Lower lobe of right lung (tissue), 2 donors: ENCODE measurements at regions not wholly inside any gene's neighbourhood (a gene's known extent, or its start where the extent isn't known, plus 50 kb on each side); places are given as distances from the start of the nearest gene placed in this dataset.

ENCODE experiments used
- ATAC-seq, 2 donors: fragments of 200-7000 bp; cut with Tn5 transposase; one replicate each; pipeline ENCODE4 v1.9.1; 2020 to 2022; ENCODE audit warnings: mild to moderate bottlenecking in 2 of 2, moderate library complexity in 2 of 2
- DNase-seq: peaks from one replicate; pipeline ENCODE4 v3.0.0-alpha.2; 2020
- H3K27ac ChIP-seq: fragments of 200-600 bp; one replicate; pipeline ENCODE4 v1.8.0; 2022
- H3K27me3 ChIP-seq: fragments of 200-600 bp; one replicate; pipeline ENCODE4 v1.8.0; 2022; ENCODE audit warnings: low read depth
- H3K36me3 ChIP-seq: fragments of 200-600 bp; one replicate; pipeline ENCODE4 v1.8.0; 2022; ENCODE audit warnings: mild to moderate bottlenecking
- H3K4me1 ChIP-seq: fragments of 200-600 bp; one replicate; pipeline ENCODE4 v1.8.0; 2022
- H3K4me3 ChIP-seq: fragments of 200-600 bp; one replicate; pipeline ENCODE4 v1.8.0; 2022; ENCODE audit warnings: mild to moderate bottlenecking
- H3K9me3 ChIP-seq: fragments of 200-600 bp; one replicate; pipeline ENCODE4 v1.8.0; 2022
- intact Hi-C: fragments of 100-400 bp; cut with DNase I; formaldehyde crosslinking; loops from one replicate; pipeline ENCODE4 v1.11.0; 2022
- TF ChIP-seq, protein P1 (sequence below): fragments of 200-600 bp; IDR thresholded peaks from one replicate; pipeline ENCODE4 v1.8.0; 2022; ENCODE audit warnings: antibody characterized with exemption, mild to moderate bottlenecking
- donor health status: DM: no; HTN: yes; CAD: no; lungs with severe emphysema.

DNA sequence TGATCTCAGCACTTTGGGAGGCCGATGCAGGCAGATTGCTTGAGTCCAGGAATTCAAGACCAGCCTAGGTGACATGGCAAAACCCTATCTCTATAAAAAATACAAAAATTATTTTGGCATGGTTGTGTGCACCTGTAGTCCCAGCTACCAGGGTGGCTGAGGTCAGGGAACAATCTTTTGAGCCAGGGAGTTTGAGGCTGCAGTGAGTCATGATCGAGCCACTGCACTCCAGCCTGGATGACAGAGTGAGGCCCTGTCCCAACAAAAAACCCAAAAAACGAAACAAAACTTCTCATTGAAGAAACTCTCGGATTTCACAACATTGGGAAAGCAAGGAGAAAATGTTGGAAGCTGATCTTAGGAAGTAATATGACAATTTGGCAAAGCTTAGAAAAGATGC, 317.3 kb upstream of the MGAT5 start:
- TF ChIP-seq, protein P1, sequence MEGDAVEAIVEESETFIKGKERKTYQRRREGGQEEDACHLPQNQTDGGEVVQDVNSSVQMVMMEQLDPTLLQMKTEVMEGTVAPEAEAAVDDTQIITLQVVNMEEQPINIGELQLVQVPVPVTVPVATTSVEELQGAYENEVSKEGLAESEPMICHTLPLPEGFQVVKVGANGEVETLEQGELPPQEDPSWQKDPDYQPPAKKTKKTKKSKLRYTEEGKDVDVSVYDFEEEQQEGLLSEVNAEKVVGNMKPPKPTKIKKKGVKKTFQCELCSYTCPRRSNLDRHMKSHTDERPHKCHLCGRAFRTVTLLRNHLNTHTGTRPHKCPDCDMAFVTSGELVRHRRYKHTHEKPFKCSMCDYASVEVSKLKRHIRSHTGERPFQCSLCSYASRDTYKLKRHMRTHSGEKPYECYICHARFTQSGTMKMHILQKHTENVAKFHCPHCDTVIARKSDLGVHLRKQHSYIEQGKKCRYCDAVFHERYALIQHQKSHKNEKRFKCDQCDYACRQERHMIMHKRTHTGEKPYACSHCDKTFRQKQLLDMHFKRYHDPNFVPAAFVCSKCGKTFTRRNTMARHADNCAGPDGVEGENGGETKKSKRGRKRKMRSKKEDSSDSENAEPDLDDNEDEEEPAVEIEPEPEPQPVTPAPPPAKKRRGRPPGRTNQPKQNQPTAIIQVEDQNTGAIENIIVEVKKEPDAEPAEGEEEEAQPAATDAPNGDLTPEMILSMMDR = no peak
- Histone ChIP-seq H3K36me3 (no peaks in the 10 kb centered on the region), H3K9me3 (no peaks in the 10 kb centered on the region), H3K4me1 (no peaks in the 10 kb centered on the region), H3K27me3 (no peaks in the 10 kb centered on the region), H3K4me3 (no peak overlapping the region), H3K27ac (no peak overlapping the region)
- intact Hi-C loops = no loop called here
- DNase-seq = no peak
- no peak for ATAC-seq

DNA sequence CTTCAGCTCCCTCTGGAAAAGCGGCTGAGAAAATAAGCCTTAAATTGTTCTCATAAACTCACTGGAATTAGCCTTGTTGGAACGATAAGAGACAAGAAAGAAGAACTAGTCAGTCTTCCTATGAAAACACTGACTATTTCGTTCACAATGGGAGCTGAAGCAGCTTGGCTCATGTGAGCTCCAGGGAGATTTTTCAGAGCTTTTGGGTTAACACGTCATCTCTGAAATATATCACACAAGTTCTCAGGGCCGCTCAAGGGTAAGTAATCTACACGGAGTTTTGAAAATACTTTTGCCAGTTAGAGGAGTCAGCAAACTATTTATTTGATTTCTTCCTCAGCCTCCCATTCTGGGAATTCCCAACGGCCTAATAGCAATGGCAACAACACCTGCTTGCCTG, 316.2 kb upstream of the MGAT5 start:
- Histone ChIP-seq H3K4me3 (no peak overlapping the region), H3K4me1 (no peaks in the 10 kb centered on the region), H3K27me3 (no peaks in the 10 kb centered on the region), H3K9me3 (no peaks in the 10 kb centered on the region), H3K27ac (no peak overlapping the region), H3K36me3 (no peaks in the 10 kb centered on the region)
- ATAC-seq = no peak
- intact Hi-C loops = no loop called here
- TF ChIP-seq, protein P1 = no peak
- no peak for DNase-seq

DNA sequence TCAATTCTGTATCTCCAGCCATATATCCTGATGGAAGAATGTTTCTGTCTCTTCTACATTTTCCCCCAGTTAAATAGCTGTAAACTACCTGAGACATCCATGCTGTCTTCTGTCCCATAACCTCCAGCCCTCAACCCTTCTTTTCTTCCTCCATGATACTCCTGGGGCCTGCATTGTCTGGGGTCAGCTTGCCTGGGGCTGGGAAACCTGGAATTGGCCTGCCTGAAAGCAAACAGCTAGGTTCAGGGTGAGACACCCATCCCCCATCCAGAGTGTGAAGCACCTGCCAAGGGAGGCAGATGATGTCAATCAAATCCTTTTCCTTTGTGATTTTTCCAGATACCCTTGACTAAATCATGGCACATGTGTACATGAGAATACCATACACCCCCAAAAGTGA, 313.7 kb upstream of the MGAT5 start:
- Histone ChIP-seq H3K9me3 (no peaks in the 10 kb centered on the region), H3K4me3 (no peak overlapping the region), H3K36me3 (no peaks in the 10 kb centered on the region), H3K27me3 (no peaks in the 10 kb centered on the region), H3K4me1 (no peaks in the 10 kb centered on the region), H3K27ac (no peak overlapping the region)
- intact Hi-C loops = no loop called here
- ATAC-seq (no peak), DNase-seq (no peak)
- TF ChIP-seq, protein P1 = no peak

DNA sequence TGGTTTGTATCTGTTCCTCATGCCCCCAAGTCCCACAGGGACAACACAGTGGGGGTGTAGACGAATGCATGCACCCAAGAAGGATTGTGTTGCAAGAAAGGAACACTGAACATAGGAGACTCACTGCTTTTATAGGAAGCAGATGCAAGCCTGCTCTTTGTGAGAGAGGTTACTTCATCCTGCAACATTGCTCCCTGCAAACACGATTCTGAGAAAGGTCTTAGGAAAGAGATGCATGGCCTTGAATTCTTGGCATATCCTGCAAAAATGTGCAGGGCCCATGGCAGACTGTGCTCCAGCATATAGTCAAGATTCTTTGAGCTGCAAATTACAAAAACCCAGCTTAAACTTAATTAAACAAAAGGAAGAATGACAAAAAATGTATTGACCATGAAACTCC, 312.2 kb upstream of the MGAT5 start:
- no peak for DNase-seq
- Histone ChIP-seq H3K4me1 (no peaks in the 10 kb centered on the region), H3K4me3 (no peak overlapping the region), H3K36me3 (no peaks in the 10 kb centered on the region), H3K27ac (no peak overlapping the region), H3K27me3 (no peaks in the 10 kb centered on the region), H3K9me3 (no peaks in the 10 kb centered on the region)
- TF ChIP-seq, protein P1 = no peak
- no peak for ATAC-seq
- intact Hi-C loops = no loop called here

DNA sequence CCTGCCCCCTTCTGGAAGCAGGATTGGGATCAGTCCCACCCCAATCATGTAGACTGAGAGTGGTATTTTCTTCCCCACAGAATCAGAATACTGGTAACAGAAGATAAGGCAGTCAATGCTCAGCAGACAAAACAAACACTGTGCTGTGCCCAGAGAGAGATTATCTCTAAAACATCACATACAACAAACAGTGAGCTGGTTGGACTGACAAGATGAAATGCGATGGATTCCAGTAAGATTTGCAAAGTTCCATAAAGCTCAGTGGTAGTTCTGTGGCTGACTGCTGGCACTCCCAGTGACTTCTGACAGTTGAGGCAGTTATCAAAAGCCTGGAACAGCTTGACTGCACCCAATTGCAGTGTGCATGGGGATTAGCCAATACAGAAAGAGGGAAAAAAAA, 311.5 kb upstream of the MGAT5 start:
- Histone ChIP-seq H3K9me3 (no peaks in the 10 kb centered on the region), H3K4me1 (no peaks in the 10 kb centered on the region), H3K27ac (no peak overlapping the region), H3K36me3 (no peaks in the 10 kb centered on the region), H3K4me3 (no peak overlapping the region), H3K27me3 (no peaks in the 10 kb centered on the region)
- TF ChIP-seq, protein P1 = no peak
- intact Hi-C loops = no loop called here
- DNase-seq (no peak), ATAC-seq (no peak)

DNA sequence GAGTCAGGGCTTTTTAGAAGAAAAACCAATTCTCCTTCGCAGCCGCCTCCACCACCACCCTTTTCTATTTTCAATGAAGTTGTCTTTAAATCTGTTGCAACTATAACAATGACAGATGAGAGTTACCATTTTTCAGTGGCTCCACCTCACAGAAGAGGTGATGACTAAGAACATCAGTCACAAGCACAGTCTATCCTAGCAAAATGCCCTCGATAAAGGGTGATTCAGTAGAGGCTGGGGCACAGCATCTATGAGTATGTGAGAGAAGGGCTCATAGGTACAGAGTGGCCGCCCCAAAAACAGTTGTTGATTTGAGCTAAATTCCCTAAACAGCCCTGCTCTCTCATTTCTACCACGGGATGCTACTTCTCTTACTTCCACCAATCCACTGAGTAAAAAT, 310.8 kb upstream of the MGAT5 start:
- H3K4me1 ChIP-seq = no peaks in the 10 kb centered on the region
- intact Hi-C loops = no loop called here
- TF ChIP-seq, protein P1 = no peak

More for the DNA sequence above, 310.8 kb upstream of the MGAT5 start:
- Histone ChIP-seq H3K4me3 (no peak overlapping the region), H3K36me3 (no peaks in the 10 kb centered on the region), H3K27ac (no peak overlapping the region), H3K9me3 (no peaks in the 10 kb centered on the region), H3K27me3 (no peaks in the 10 kb centered on the region)
- ATAC-seq (no peak), DNase-seq (no peak)
